ENCODE measurements at regions not wholly inside any gene's neighbourhood (a gene's known extent, or its start where the extent isn't known, plus 50 kb on each side); places are given as distances from the start of the nearest gene placed in this dataset.

GRCh38 chr12:92571844-92572543 is 130.8 kb upstream of the PLEKHG7 start:
- no peak for DNase-seq (ENCODE audit: low spot score)
- ATAC-seq (ENCODE audit: low FRiP score) = no peak
- TF ChIP-seq CTCF (IDR thresholded peaks at IDR 0.05) = no peak

- DNase-seq (ENCODE audit: low spot score) = no peak
- no peak for ATAC-seq (ENCODE audit: low FRiP score)
- TF ChIP-seq CTCF (IDR thresholded peaks at IDR 0.05) = no peak
These were observed 131.6 kb upstream of the PLEKHG7 start for GRCh38 chr12:92571169-92571568.

- ATAC-seq (ENCODE audit: low FRiP score) (no peak), DNase-seq (ENCODE audit: low spot score) (no peak)
- peak in 2 of 3 donors; percentile 16 to 71 for TF ChIP-seq CTCF (IDR thresholded peaks at IDR 0.05)
These were observed 132.6 kb upstream of the PLEKHG7 start for GRCh38 chr12:92570056-92570753.

GRCh38 chr12:92568691-92569090 is 134.1 kb upstream of the PLEKHG7 start:
- no peak for TF ChIP-seq CTCF (IDR thresholded peaks at IDR 0.05)
- no peak for ATAC-seq (ENCODE audit: low FRiP score)
- DNase-seq (ENCODE audit: low spot score) = no peak

- ATAC-seq (ENCODE audit: low FRiP score) = no peak
- no peak for DNase-seq (ENCODE audit: low spot score)
- no peak for TF ChIP-seq CTCF (IDR thresholded peaks at IDR 0.05)
These were observed 136.3 kb upstream of the PLEKHG7 start for GRCh38 chr12:92566448-92567019.

GRCh38 chr12:92563819-92564218 is 139.0 kb upstream of the PLEKHG7 start:
- TF ChIP-seq CTCF (IDR thresholded peaks at IDR 0.05) = no peak
- ATAC-seq (ENCODE audit: low FRiP score) (no peak), DNase-seq (ENCODE audit: low spot score) (no peak)
